Nephron (organoid): ENCODE measurements at regions not wholly inside any gene's neighbourhood (a gene's known extent, or its start where the extent isn't known, plus 50 kb on each side); places are given as distances from the start of the nearest gene placed in this dataset.

Source experiments
- H3K27ac Mint-ChIP-seq, 3 experiments: 2 replicates each; pipeline ENCODE4 v1.8.0; 2020; ENCODE audit warnings: mixed read lengths in 3 of 3, mild to moderate bottlenecking in 2 of 3, moderate library complexity in 1 of 3
- H3K27me3 Mint-ChIP-seq: 2 replicates; pipeline ENCODE4 v1.8.0; 2021; ENCODE audit warnings: low read depth, mild to moderate bottlenecking, moderate library complexity, mixed read lengths
- H3K36me3 Mint-ChIP-seq: 2 replicates; pipeline ENCODE4 v1.8.0; 2020; ENCODE audit warnings: low read depth, mixed read lengths
- H3K4me1 Mint-ChIP-seq: 2 replicates; pipeline ENCODE4 v1.8.0; 2020; ENCODE audit warnings: mixed read lengths
- H3K4me3 Mint-ChIP-seq, 3 experiments: 2 replicates each; pipeline ENCODE4 v1.8.0; 2020; ENCODE audit warnings: mild to moderate bottlenecking in 3 of 3, mixed read lengths in 3 of 3, moderate library complexity in 2 of 3
- H3K9me3 Mint-ChIP-seq: 2 replicates; pipeline ENCODE4 v1.8.0; 2020; ENCODE audit warnings: mixed read lengths
- CTCF ChIP-seq, 3 experiments: fragments of 200-600 bp; sonication (generic); IDR thresholded peaks; one replicate each; pipeline ENCODE4 v1.5.0; 2021; ENCODE audit warnings: antibody characterized with exemption in 3 of 3; ENCODE audit not compliant: unreplicated experiment in 3 of 3

GRCh38 chr10:36766940-36767339, 358.5 kb upstream of the ANKRD30A start:
- H3K4me1 Mint-ChIP-seq: peaks cover 9% of the 10 kb centered on the region
- no peak for TF ChIP-seq CTCF (IDR thresholded peaks at IDR 0.05; ENCODE audit: unreplicated experiment in 3 of 3)
- no peak overlapping the region for H3K4me3 Mint-ChIP-seq
- H3K27me3 Mint-ChIP-seq: no peaks in the 10 kb centered on the region
- H3K36me3 Mint-ChIP-seq: no peaks in the 10 kb centered on the region
- no peak overlapping the region for H3K27ac Mint-ChIP-seq
- H3K9me3 Mint-ChIP-seq: no peaks in the 10 kb centered on the region

- TF ChIP-seq CTCF (IDR thresholded peaks at IDR 0.05; ENCODE audit: unreplicated experiment in 3 of 3): no peak
- no peaks in the 10 kb centered on the region for H3K27me3 Mint-ChIP-seq
- H3K9me3 Mint-ChIP-seq: no peaks in the 10 kb centered on the region
- peaks cover 9% of the 10 kb centered on the region for H3K4me1 Mint-ChIP-seq
- no peaks in the 10 kb centered on the region for H3K36me3 Mint-ChIP-seq
- H3K4me3 Mint-ChIP-seq: no peak overlapping the region
- no peak overlapping the region for H3K27ac Mint-ChIP-seq
These were observed 359.0 kb upstream of the ANKRD30A start for GRCh38 chr10:36766415-36766810.

- no peaks in the 10 kb centered on the region for H3K36me3 Mint-ChIP-seq
- H3K27ac Mint-ChIP-seq: peak overlapping the region; percentile 29 to 43 (median 30)
- no peaks in the 10 kb centered on the region for H3K27me3 Mint-ChIP-seq
- no peak overlapping the region for H3K4me3 Mint-ChIP-seq
- TF ChIP-seq CTCF (IDR thresholded peaks at IDR 0.05; ENCODE audit: unreplicated experiment in 3 of 3): no peak
- peaks cover 9% of the 10 kb centered on the region for H3K4me1 Mint-ChIP-seq
- H3K9me3 Mint-ChIP-seq: no peaks in the 10 kb centered on the region
These were observed 359.5 kb upstream of the ANKRD30A start for GRCh38 chr10:36765782-36766414.

DNA sequence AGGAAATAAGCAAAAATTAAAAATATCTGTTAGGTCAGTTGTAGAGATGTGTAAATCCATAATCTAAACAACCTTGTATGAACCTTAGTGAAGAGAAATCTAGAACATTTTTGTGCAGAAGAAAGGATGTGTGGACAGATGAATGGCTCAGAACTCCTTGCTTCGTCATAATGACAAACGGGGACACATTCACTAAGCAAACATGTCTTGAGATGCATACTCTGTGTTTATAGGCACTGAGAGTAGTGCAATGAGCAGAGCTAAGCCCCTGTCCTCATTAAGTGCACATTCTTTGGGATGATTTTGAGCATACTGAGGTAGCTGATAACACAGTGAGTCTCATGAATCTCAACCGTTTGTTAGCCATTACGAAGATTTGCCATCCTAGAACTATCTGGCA, 360.6 kb upstream of the ANKRD30A start:
- TF ChIP-seq CTCF (IDR thresholded peaks at IDR 0.05; ENCODE audit: unreplicated experiment in 3 of 3): no peak
- Mint-ChIP-seq H3K27me3 (no peaks in the 10 kb centered on the region), H3K4me1 (peaks cover 9% of the 10 kb centered on the region), H3K9me3 (no peaks in the 10 kb centered on the region), H3K36me3 (no peaks in the 10 kb centered on the region), H3K27ac (no peak overlapping the region), H3K4me3 (no peak overlapping the region)

GRCh38 chr10:36761121-36761520, 364.3 kb upstream of the ANKRD30A start:
- TF ChIP-seq CTCF (IDR thresholded peaks at IDR 0.05; ENCODE audit: unreplicated experiment in 3 of 3): no peak
- Mint-ChIP-seq H3K4me1 (peaks cover 12% of the 10 kb centered on the region), H3K27me3 (no peaks in the 10 kb centered on the region), H3K27ac (no peak overlapping the region), H3K36me3 (no peaks in the 10 kb centered on the region), H3K9me3 (no peaks in the 10 kb centered on the region), H3K4me3 (no peak overlapping the region)

DNA sequence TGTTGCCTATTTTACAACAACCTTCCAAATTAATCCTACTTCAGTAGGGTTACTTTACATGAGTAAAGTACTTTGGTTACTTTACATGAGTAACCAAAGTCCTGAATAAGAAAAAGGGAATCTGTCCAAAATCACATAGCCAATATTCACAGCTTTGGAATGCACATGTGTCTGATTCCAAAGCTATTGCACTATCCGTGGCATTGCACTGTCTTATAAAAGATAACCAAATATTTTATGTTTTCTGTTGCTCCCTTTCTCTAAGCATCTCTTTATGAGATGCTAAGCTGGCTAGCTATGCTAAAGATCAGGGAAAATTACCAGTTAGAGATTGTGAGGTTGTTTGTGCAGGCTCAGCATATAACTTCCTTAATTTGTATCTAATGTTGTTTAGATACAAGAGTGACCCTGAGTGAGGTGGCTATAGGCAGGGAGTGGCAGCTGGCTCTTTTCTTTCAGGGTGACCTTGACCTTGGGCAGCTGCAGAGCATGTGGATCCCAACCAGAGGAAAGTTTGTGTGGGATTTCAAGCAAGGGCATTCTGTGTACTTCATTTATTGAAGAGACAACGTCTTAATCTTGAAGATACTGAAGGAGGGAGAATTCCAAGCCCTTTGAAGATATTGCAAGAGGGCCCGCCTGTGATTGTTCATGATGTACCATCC, 366.1 kb upstream of the ANKRD30A start:
- Mint-ChIP-seq H3K9me3 (no peaks in the 10 kb centered on the region), H3K36me3 (no peaks in the 10 kb centered on the region), H3K4me1 (peaks cover 7% of the 10 kb centered on the region), H3K4me3 (no peak overlapping the region), H3K27me3 (no peaks in the 10 kb centered on the region), H3K27ac (peak overlapping the region in 1 of 3 experiments; percentile 36)
- no peak for TF ChIP-seq CTCF (IDR thresholded peaks at IDR 0.05; ENCODE audit: unreplicated experiment in 3 of 3)
